Brain microvascular endothelial cell (primary cell): ENCODE measurements at regions not wholly inside any gene's neighbourhood (a gene's known extent, or its start where the extent isn't known, plus 50 kb on each side); places are given as distances from the start of the nearest gene placed in this dataset.

Experiments
- DNase-seq: peaks from one replicate; pipeline ENCODE4 v3.0.0-alpha.2; 2020
- H3K27ac ChIP-seq: fragments of 250-450 bp; sonication (Bioruptor Pico); 2 replicates; pipeline ENCODE4 v1.5.1; 2020; ENCODE audit warnings: mild to moderate bottlenecking, moderate library complexity
- H3K27me3 ChIP-seq: fragments of 250-450 bp; sonication (Bioruptor Pico); replicated peaks from 2 replicates; pipeline ENCODE4 v1.5.1; 2020; ENCODE audit warnings: mild to moderate bottlenecking
- H3K36me3 ChIP-seq: fragments of 250-450 bp; sonication (Bioruptor Pico); replicated peaks from 2 replicates; pipeline ENCODE4 v1.5.1; 2020; ENCODE audit warnings: mild to moderate bottlenecking
- H3K4me3 ChIP-seq: 2 replicates; pipeline ENCODE4 v1.5.1; 2011; ENCODE audit warnings: low read depth, mild to moderate bottlenecking, control low read depth, low read length, moderate library complexity
- in situ Hi-C: cut with HindIII; loops from 2 replicates; pipeline ENCODE4 v1.10.0; 2017; ENCODE audit warnings: low sequenced_read_pairs, low pct_ligation_motif_present
- TF ChIP-seq, protein P1 (sequence below): IDR thresholded peaks from 2 replicates; pipeline ENCODE4 v1.5.1; 2011; ENCODE audit warnings: low read depth, mild to moderate bottlenecking, moderate library complexity, low read length, control low read depth, inconsistent platforms; ENCODE audit errors: missing control alignments

GRCh38 chr12:97368462-97369163 lies 94.0 kb upstream of the RMST start:
- Histone ChIP-seq H3K27me3 (no peaks in the 10 kb centered on the region), H3K27ac (no peak overlapping the region), H3K36me3 (no peaks in the 10 kb centered on the region), H3K4me3 (no peak overlapping the region)
- no peak for DNase-seq
- TF ChIP-seq, protein P1, sequence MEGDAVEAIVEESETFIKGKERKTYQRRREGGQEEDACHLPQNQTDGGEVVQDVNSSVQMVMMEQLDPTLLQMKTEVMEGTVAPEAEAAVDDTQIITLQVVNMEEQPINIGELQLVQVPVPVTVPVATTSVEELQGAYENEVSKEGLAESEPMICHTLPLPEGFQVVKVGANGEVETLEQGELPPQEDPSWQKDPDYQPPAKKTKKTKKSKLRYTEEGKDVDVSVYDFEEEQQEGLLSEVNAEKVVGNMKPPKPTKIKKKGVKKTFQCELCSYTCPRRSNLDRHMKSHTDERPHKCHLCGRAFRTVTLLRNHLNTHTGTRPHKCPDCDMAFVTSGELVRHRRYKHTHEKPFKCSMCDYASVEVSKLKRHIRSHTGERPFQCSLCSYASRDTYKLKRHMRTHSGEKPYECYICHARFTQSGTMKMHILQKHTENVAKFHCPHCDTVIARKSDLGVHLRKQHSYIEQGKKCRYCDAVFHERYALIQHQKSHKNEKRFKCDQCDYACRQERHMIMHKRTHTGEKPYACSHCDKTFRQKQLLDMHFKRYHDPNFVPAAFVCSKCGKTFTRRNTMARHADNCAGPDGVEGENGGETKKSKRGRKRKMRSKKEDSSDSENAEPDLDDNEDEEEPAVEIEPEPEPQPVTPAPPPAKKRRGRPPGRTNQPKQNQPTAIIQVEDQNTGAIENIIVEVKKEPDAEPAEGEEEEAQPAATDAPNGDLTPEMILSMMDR = no peak
- in situ Hi-C loops = no loop called here

GRCh38 chr12:97375310-97375709 lies 87.3 kb upstream of the RMST start:
- Histone ChIP-seq H3K27ac (no peak overlapping the region), H3K27me3 (no peaks in the 10 kb centered on the region), H3K36me3 (no peaks in the 10 kb centered on the region), H3K4me3 (no peak overlapping the region)
- TF ChIP-seq, protein P1 = no peak
- no peak for DNase-seq
- in situ Hi-C loops = no loop called here

- H3K27ac ChIP-seq = no peak overlapping the region
- no peak overlapping the region for H3K4me3 ChIP-seq
- in situ Hi-C loops = no loop called here
- TF ChIP-seq, protein P1 = no peak
- no peak for DNase-seq
- H3K27me3 ChIP-seq = no peaks in the 10 kb centered on the region
- H3K36me3 ChIP-seq = no peaks in the 10 kb centered on the region
Measured at GRCh38 chr12:97380440-97380839, 82.2 kb upstream of the RMST start.

DNA sequence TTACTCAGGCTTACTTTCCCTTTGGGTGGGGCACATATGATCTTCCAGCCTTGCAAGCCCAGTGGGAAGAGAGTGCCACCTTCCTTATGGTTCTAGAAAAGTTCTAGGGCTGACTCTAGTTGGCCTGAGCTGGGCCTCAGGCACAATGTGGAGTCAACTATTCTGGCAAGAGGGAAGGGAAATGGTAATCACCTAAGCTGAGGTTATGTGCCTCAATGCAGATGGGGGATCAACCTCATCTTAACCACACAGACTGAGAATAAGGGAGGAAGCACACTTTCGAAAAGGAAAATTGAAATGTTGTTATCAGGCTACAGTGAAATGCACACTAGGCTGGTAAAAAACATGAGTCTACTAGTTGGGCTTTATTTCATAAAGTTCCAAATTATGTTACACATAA lies 77.5 kb upstream of the RMST start:
- in situ Hi-C loops = no loop called here
- H3K4me3 ChIP-seq = no peak overlapping the region

DNA sequence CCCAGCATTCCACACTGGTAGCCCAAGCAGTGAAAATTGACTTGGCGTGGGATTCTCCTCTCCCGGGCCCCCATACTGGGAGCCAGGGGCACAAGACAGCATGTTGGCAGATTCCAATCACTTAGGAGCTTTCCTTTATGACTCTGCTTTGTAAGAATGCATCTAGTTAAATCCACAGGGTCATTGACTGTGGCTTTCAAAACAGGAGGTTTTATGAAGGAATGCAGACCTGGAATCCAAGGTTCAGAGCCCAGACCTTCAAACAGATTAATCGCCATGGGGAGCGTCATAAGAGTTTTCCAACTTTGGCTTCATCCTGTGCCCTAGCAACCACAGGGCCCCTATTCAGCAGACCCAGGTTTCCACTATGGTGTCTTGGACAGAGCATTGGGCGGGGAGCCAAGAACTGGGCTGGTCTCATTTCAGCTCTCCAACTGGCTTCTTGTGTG lies 76.4 kb upstream of the RMST start:
- TF ChIP-seq, protein P1 = no peak
- H3K36me3 ChIP-seq = no peaks in the 10 kb centered on the region
- in situ Hi-C loops = no loop called here
- H3K27ac ChIP-seq = no peak overlapping the region
- H3K27me3 ChIP-seq = no peaks in the 10 kb centered on the region
- H3K4me3 ChIP-seq = no peak overlapping the region
- no peak for DNase-seq

More for the DNA sequence above, 77.5 kb upstream of the RMST start:
- Histone ChIP-seq H3K27ac (no peak overlapping the region), H3K36me3 (no peaks in the 10 kb centered on the region), H3K27me3 (no peaks in the 10 kb centered on the region)
- TF ChIP-seq, protein P1 = no peak
- DNase-seq = no peak

GRCh38 chr12:97387844-97388243 lies 74.8 kb upstream of the RMST start:
- TF ChIP-seq, protein P1 = no peak
- Histone ChIP-seq H3K36me3 (no peaks in the 10 kb centered on the region), H3K27me3 (no peaks in the 10 kb centered on the region), H3K27ac (no peak overlapping the region), H3K4me3 (no peak overlapping the region)
- no peak for DNase-seq
- in situ Hi-C loops = no loop called here
